Heart left ventricle (tissue), 16 donors: ENCODE measurements at regions not wholly inside any gene's neighbourhood (a gene's known extent, or its start where the extent isn't known, plus 50 kb on each side); places are given as distances from the start of the nearest gene placed in this dataset.

Source experiments
- ATAC-seq, 4 donors: fragments of 200-7000 bp; cut with Tn5 transposase; one replicate each; pipeline ENCODE4 v1.9.1; 2020 to 2022; ENCODE audit warnings: moderate library complexity in 4 of 4, mild to moderate bottlenecking in 3 of 4, moderate number of reproducible peaks in 1 of 4
- DNase-seq, 5 donors: peaks; one replicate each; pipeline ENCODE4 v3.0.0-alpha.2; 2020
- H3K27ac ChIP-seq, 12 donors: fragments of 200-600 bp; sonication (generic) in 4 of 12; one replicate each; pipeline versions ENCODE4 v1.5.0 to v1.8.0; 2016 to 2022; ENCODE audit warnings: mild to moderate bottlenecking in 2 of 12
- H3K27me3 ChIP-seq, 9 donors: fragments of 200-600 bp; sonication (generic) in 2 of 9; one replicate each; pipeline versions ENCODE4 v1.5.1 to v1.8.0; 2016 to 2022; ENCODE audit warnings: mild to moderate bottlenecking in 3 of 9
- H3K36me3 ChIP-seq, 9 donors: fragments of 200-600 bp; sonication (generic) in 2 of 9; one replicate each; pipeline versions ENCODE4 v1.5.0 to v1.8.0; 2018 to 2022; ENCODE audit warnings: mild to moderate bottlenecking in 2 of 9
- H3K4me1 ChIP-seq, 12 donors: fragments of 200-600 bp; sonication (generic) in 4 of 12; one replicate each; pipeline versions ENCODE4 v1.5.0 to v1.8.0; 2016 to 2022; ENCODE audit warnings: mild to moderate bottlenecking in 3 of 12
- H3K4me3 ChIP-seq, 12 donors: fragments of 200-600 bp; sonication (generic) in 4 of 12; one replicate each; pipeline versions ENCODE4 v1.5.0 to v1.8.0; 2017 to 2022; ENCODE audit warnings: mild to moderate bottlenecking in 9 of 12, moderate library complexity in 4 of 12
- H3K9me3 ChIP-seq, 12 donors: fragments of 200-600 bp; sonication (generic) in 4 of 12; one replicate each; pipeline versions ENCODE4 v1.5.0 to v1.8.0; 2016 to 2022; ENCODE audit warnings: mild to moderate bottlenecking in 1 of 12
- CTCF ChIP-seq, 12 donors: fragments of 200-600 bp; sonication (generic) in 4 of 12; IDR thresholded peaks; one replicate each; pipeline versions ENCODE4 v1.5.0 to v1.8.0; 2018 to 2022; ENCODE audit warnings: antibody characterized with exemption in 12 of 12, mild to moderate bottlenecking in 5 of 12
- POLR2A ChIP-seq, 2 donors: fragments of 450-650 bp; IDR thresholded peaks; one replicate each; pipeline ENCODE4 v1.6.1; 2017; ENCODE audit warnings: antibody characterized with exemption in 2 of 2, mild to moderate bottlenecking in 2 of 2, moderate library complexity in 2 of 2
- WGBS, 4 donors: extraction: QIAGEN DNeasy Blood & Tissue Kit in 2 of 4; methylation state at CpG; one replicate each; pipeline versions ENCODE4 v1.1.5 to v1.1.7; 2013 to 2018; 5-methylcytosine and 5-hydroxymethylcytosine counted together
- intact Hi-C, 10 donors: fragments of 100-400 bp; cut with DNase I; formaldehyde crosslinking; loops; one replicate each; pipeline versions ENCODE4 v1.11.1 to v1.14.2; 2022
- donor health status: ischemic (EF 13 %, LVEDD 7.1; RV severe dilation, severe dysfunction).
- donor health status: healthy with polysubstance abuse.
- donor health status: DM: no; HTN: yes; CAD: no.
- donor health status: DM: no; HTN: no; CAD: no.
- donor health status: ischemic (EF 25% LVEDD 6.9; RV normal size, moderate dysfunction).
- donor health status: ischemic (EF 25% LVEDD 5.7; RV mildly dilated, moderate dysfunction).
- donor health status: healthy.
- donor health status: DM: yes; HTN: yes; CAD: no.
- donor health status: ischemic (EF 35%, LVEDD 5.7; RV mildly dilated, moderate dysfunction).
- donor health status: nonischemic (EF 11% LVEDD 7.7; RV severe dilation, severe dysfunction).
- donor health status: DM: yes; HTN: yes; CAD: no.
- donor health status: PGD.
- donor health status: ischemic (EF 29% LVEDD 5.4; RV normal size, mild dysfunction).
- donor health status: nonischemic (EF 23%, LVEDD 6.1; RV moderate dilation, normal function).

DNA sequence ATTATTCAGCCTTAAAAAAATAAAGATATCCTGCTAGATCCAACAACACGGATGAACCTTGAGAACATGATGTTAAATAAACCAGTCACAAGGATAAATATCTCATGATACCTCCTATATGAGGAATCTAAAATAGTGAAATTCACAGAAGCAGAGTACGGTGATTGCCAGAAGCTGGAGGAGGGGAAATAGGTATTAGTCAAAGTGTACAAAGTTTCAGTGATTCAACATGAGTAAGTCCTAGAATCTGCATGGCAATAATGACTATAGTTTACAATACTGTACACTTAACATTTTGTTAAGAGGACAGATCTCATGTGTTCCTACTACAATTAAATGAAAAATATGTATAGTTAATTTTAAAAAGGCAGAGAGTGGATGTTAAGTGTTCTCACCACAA, 206.6 kb upstream of the SLC10A2 start:
- WGBS, 4 donors = 54 to 82% (median 67%) methylated on average over 2 of the region's 2 CpGs
- DNase-seq (no peak), ATAC-seq (no peak)
- H3K27me3 ChIP-seq = no peaks in the 10 kb centered on the region
- no peaks in the 10 kb centered on the region for H3K36me3 ChIP-seq
- H3K4me3 ChIP-seq = no peak overlapping the region
- intact Hi-C loops = no loop called here
- no peaks in the 10 kb centered on the region for H3K4me1 ChIP-seq
- H3K27ac ChIP-seq = no peak overlapping the region
- TF ChIP-seq CTCF (IDR thresholded peaks at IDR 0.05) (no peak), POLR2A (IDR thresholded peaks at IDR 0.05) (no peak)
- H3K9me3 ChIP-seq = no peaks in the 10 kb centered on the region

DNA sequence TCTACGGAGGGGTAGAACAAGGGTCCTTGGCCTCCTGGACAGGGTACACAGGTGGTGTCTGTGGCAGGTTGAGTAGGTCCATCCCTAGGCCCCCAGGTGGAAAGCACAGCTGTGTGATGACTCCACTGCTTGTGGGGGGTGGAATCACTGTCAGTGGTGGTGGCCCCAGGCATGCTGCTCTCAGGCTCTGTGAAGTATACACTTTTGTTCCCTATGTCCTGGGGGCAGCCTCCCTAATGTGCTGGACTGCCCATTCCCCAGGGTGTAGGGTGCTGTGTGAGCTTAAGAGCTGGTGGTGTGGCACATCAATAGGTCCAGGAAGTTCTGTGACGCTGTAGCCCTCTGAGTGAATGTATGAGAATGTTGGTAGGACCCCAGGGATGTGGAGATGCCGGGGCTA, 197.2 kb upstream of the SLC10A2 start:
- H3K4me1 ChIP-seq = no peaks in the 10 kb centered on the region
- no peaks in the 10 kb centered on the region for H3K27me3 ChIP-seq
- no peak for TF ChIP-seq CTCF (IDR thresholded peaks at IDR 0.05)
- no peak for TF ChIP-seq POLR2A (IDR thresholded peaks at IDR 0.05)
- DNase-seq (no peak), ATAC-seq (no peak)
- WGBS, 4 donors = 65 to 78% (median 72%) methylated on average over 2 to 3 of the region's 3 CpGs
- H3K4me3 ChIP-seq = no peak overlapping the region
- H3K27ac ChIP-seq = no peak overlapping the region
- intact Hi-C loops = no loop called here
- peaks cover 0 to 21% (median 9%) of the 10 kb centered on the region in 12 donors for H3K9me3 ChIP-seq
- H3K36me3 ChIP-seq = no peaks in the 10 kb centered on the region

DNA sequence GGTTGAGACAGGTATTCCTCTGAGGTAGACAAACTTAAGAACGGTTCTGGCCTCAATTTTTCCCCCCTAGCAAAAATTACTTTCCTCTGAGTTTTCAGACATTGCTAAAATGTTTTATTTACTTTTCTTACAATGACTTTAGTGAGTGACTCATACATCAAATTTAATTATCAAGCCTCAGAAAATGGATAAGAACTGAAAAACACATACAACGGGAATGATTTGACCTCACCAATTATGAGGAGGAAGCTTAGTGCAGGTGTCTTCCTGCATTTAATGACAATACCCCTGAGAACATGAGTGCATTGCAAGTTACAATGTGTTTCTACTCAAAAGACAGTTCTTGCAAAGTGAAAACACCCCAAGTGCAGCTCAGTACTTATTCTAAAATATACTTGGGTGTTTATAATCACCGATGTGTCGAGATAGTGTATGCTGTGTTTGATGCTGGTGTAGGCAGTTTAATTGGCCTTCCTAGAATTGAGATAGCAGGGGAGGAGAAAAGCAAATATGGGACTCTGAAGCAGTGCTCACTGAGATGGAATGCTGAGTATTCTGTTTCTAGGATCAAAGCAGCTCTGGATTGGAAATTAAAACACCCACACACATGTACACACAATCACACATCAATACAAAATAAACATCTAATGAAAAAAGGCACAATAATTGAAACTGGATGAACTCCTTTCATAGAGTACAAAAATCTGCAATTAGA, 189.5 kb upstream of the SLC10A2 start:
- DNase-seq = no peak
- intact Hi-C loops = no loop called here
- ATAC-seq = no peak
- Histone ChIP-seq H3K27ac (no peak overlapping the region), H3K4me1 (no peaks in the 10 kb centered on the region), H3K9me3 (peaks cover 0 to 5% (median 0%) of the 10 kb centered on the region in 12 donors), H3K36me3 (no peaks in the 10 kb centered on the region), H3K27me3 (no peaks in the 10 kb centered on the region), H3K4me3 (no peak overlapping the region)
- 42 to 52% (median 51%) methylated on average over 4 of the region's 4 CpGs for WGBS, 4 donors
- TF ChIP-seq POLR2A (IDR thresholded peaks at IDR 0.05) = no peak
- TF ChIP-seq CTCF (IDR thresholded peaks at IDR 0.05) = no peak

DNA sequence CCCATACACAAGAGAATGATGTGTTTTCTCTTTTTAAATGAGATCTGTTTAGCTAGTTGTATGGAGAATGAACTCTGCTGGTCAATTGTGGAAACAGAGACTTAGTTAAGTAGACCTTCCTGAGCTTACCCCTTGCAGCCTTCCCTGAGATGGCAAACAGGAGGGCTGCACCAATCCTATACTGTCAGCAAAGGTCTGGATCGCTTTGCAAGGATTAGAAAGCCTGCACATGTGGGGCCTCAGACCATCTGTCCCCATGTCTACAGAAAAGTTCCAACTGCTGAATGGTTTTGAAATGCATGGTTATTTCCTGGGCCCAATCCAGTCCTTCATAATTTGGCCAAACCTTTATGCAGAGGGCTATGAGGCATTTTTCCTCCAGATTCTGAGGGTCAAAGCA, 183.9 kb upstream of the SLC10A2 start:
- ATAC-seq = no peak
- WGBS, 4 donors = 88 to 94% (median 91%) methylated on average over 1 of the region's 1 CpG

More for the DNA sequence above, 183.9 kb upstream of the SLC10A2 start:
- DNase-seq = no peak
- TF ChIP-seq CTCF (IDR thresholded peaks at IDR 0.05) (no peak), POLR2A (IDR thresholded peaks at IDR 0.05) (no peak)
- H3K4me1 ChIP-seq = no peaks in the 10 kb centered on the region
- no peak overlapping the region for H3K4me3 ChIP-seq
- intact Hi-C loops = no loop called here
- no peaks in the 10 kb centered on the region for H3K36me3 ChIP-seq
- H3K27ac ChIP-seq = no peak overlapping the region
- no peaks in the 10 kb centered on the region for H3K27me3 ChIP-seq
- H3K9me3 ChIP-seq = peaks cover 0 to 5% (median 0%) of the 10 kb centered on the region in 12 donors
